CD14-positive monocyte (primary cell): ENCODE measurements at regions not wholly inside any gene's neighbourhood (a gene's known extent, or its start where the extent isn't known, plus 50 kb on each side); places are given as distances from the start of the nearest gene placed in this dataset.

Experiments
- DNase-seq, 3 donors: peaks; one replicate each; pipeline ENCODE4 v3.0.0-alpha.2; 2011 to 2022
- H2AFZ ChIP-seq: 2 replicates; pipeline ENCODE4 v1.6.0; 2012; ENCODE audit warnings: mild to moderate bottlenecking, low read depth, low read length, inconsistent platforms; ENCODE audit not compliant: insufficient read depth, poor library complexity, severe bottlenecking
- H3K27ac ChIP-seq, 2 donors: 1 replicate in 1 of 2; 2 replicates in 1 of 2; pipeline ENCODE4 v1.5.1; 2012 to 2013; ENCODE audit warnings: low read length in 2 of 2, control low read depth in 1 of 2, inconsistent platforms in 1 of 2, low read depth in 1 of 2, mild to moderate bottlenecking in 1 of 2
- H3K27me3 ChIP-seq, 2 donors: one replicate each; pipeline versions ENCODE4 v1.6.0 to v1.6.1; 2011 to 2013; ENCODE audit warnings: low read length in 2 of 2; ENCODE audit not compliant: control insufficient read depth in 2 of 2, insufficient read depth in 2 of 2
- H3K36me3 ChIP-seq, 2 donors: replicated peaks in 1 of 2; 1 replicate in 1 of 2; 2 replicates in 1 of 2; pipeline versions ENCODE4 v1.5.1 to v1.6.1; 2012 to 2013; ENCODE audit warnings: low read length in 2 of 2, control low read depth in 1 of 2, inconsistent platforms in 1 of 2, mild to moderate bottlenecking in 1 of 2; ENCODE audit not compliant: insufficient read depth in 2 of 2, control insufficient read depth in 1 of 2
- H3K4me1 ChIP-seq, 2 donors: 1 replicate in 1 of 2; 2 replicates in 1 of 2; pipeline versions ENCODE4 v1.5.1 to v1.6.1; 2012 to 2013; ENCODE audit warnings: low read length in 2 of 2, control low read depth in 1 of 2, inconsistent platforms in 1 of 2, mild to moderate bottlenecking in 1 of 2, moderate library complexity in 1 of 2; ENCODE audit not compliant: insufficient read depth in 2 of 2, control insufficient read depth in 1 of 2
- H3K4me2 ChIP-seq: replicated peaks from 2 replicates; pipeline ENCODE3; 2012; ENCODE audit warnings: low read length, moderate library complexity, mild to moderate bottlenecking; ENCODE audit not compliant: poor library complexity, severe bottlenecking; ENCODE audit errors: extremely low read depth
- H3K4me3 ChIP-seq, 3 experiments: fragments of 200-600 bp in 1 of 3; sonication (generic) in 1 of 3; replicated peaks in 1 of 3; 1 replicate in 2 of 3; 2 replicates in 1 of 3; pipeline ENCODE4 v1.5.1; 2011 to 2013; ENCODE audit warnings: low read length in 3 of 3, mild to moderate bottlenecking in 3 of 3, control low read depth in 2 of 3, low read depth in 2 of 3, inconsistent platforms in 1 of 3, moderate library complexity in 1 of 3
- H3K79me2 ChIP-seq: 2 replicates; pipeline ENCODE4 v1.6.0; 2012; ENCODE audit warnings: mild to moderate bottlenecking, control low read depth, inconsistent platforms, low read length, moderate library complexity; ENCODE audit not compliant: insufficient read depth
- H3K9ac ChIP-seq: 2 replicates; pipeline ENCODE4 v1.6.0; 2017; ENCODE audit warnings: low read length, mild to moderate bottlenecking; ENCODE audit not compliant: insufficient read depth, poor library complexity, severe bottlenecking
- H3K9me3 ChIP-seq, 2 donors: replicated peaks in 1 of 2; 1 replicate in 1 of 2; 2 replicates in 1 of 2; pipeline versions ENCODE4 v1.5.1 to v1.6.1; 2012 to 2013; ENCODE audit warnings: low read length in 2 of 2, control low read depth in 1 of 2; ENCODE audit not compliant: control insufficient read depth in 1 of 2, insufficient read depth in 1 of 2
- H4K20me1 ChIP-seq: 2 replicates; pipeline ENCODE4 v1.6.0; 2012; ENCODE audit warnings: mild to moderate bottlenecking, low read length, control low read depth, moderate library complexity; ENCODE audit not compliant: insufficient read depth
- H3K27ac Mint-ChIP-seq, 7 donors: one replicate each; pipeline ENCODE4 v1.8.0; 2020; ENCODE audit warnings: mild to moderate bottlenecking in 7 of 7, mixed read lengths in 7 of 7, moderate library complexity in 6 of 7, inconsistent platforms in 2 of 7
- H3K27me3 Mint-ChIP-seq, 3 donors: one replicate each; pipeline ENCODE4 v1.8.0; 2021 to 2022; ENCODE audit warnings: low read depth in 3 of 3, mild to moderate bottlenecking in 3 of 3, mixed read lengths in 3 of 3, moderate library complexity in 3 of 3, inconsistent platforms in 1 of 3
- H3K36me3 Mint-ChIP-seq, 2 donors: one replicate each; pipeline ENCODE4 v1.8.0; 2020; ENCODE audit warnings: mixed read lengths in 2 of 2, inconsistent platforms in 1 of 2, mild to moderate bottlenecking in 1 of 2
- H3K4me1 Mint-ChIP-seq: one replicate; pipeline ENCODE4 v1.8.0; 2020; ENCODE audit warnings: mild to moderate bottlenecking, mixed read lengths
- H3K4me3 Mint-ChIP-seq, 2 donors: one replicate each; pipeline ENCODE4 v1.8.0; 2020; ENCODE audit warnings: mild to moderate bottlenecking in 2 of 2, mixed read lengths in 2 of 2, moderate library complexity in 1 of 2
- H3K9me3 Mint-ChIP-seq, 7 donors: one replicate each; pipeline ENCODE4 v1.8.0; 2020 to 2022; ENCODE audit warnings: mixed read lengths in 7 of 7, mild to moderate bottlenecking in 6 of 7, moderate library complexity in 6 of 7, inconsistent platforms in 2 of 7
- WGBS: methylation state at CpG from one replicate; pipeline ENCODE4 v1.1.5; 2013; ENCODE audit warnings: missing lambda C conversion rate; ENCODE audit not compliant: insufficient coverage; 5-methylcytosine and 5-hydroxymethylcytosine counted together
- intact Hi-C, 2 donors: fragments of 100-400 bp; cut with micrococcal nuclease; formaldehyde crosslinking; loops; one replicate each; pipeline versions ENCODE4 v1.15.0 to v1.15.1; 2023
- TF ChIP-seq, protein P1 (sequence below): fragments of 200-600 bp; IDR thresholded peaks from one replicate; pipeline ENCODE4 v1.8.0; 2022; ENCODE audit warnings: antibody characterized with exemption, mild to moderate bottlenecking

GRCh38 chr3:159879146-159879545, 109.5 kb upstream of the IL12A start:
- TF ChIP-seq, protein P1, sequence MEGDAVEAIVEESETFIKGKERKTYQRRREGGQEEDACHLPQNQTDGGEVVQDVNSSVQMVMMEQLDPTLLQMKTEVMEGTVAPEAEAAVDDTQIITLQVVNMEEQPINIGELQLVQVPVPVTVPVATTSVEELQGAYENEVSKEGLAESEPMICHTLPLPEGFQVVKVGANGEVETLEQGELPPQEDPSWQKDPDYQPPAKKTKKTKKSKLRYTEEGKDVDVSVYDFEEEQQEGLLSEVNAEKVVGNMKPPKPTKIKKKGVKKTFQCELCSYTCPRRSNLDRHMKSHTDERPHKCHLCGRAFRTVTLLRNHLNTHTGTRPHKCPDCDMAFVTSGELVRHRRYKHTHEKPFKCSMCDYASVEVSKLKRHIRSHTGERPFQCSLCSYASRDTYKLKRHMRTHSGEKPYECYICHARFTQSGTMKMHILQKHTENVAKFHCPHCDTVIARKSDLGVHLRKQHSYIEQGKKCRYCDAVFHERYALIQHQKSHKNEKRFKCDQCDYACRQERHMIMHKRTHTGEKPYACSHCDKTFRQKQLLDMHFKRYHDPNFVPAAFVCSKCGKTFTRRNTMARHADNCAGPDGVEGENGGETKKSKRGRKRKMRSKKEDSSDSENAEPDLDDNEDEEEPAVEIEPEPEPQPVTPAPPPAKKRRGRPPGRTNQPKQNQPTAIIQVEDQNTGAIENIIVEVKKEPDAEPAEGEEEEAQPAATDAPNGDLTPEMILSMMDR, result no peak
- no peak overlapping the region for H2AFZ ChIP-seq
- peaks cover 0 to 1% (median 1%) of the 10 kb centered on the region in 3 donors for H3K27me3 Mint-ChIP-seq
- no peaks in the 10 kb centered on the region for H3K9me3 Mint-ChIP-seq
- no CpG with 5 or more reads among the region's 2 CpGs for WGBS
- no peaks in the 10 kb centered on the region for H3K36me3 Mint-ChIP-seq
- peaks cover 5 to 6% of the 10 kb centered on the region in 2 donors for H3K4me1 ChIP-seq
- no peak overlapping the region for H3K27ac ChIP-seq
- H3K27ac Mint-ChIP-seq, result peak overlapping the region in 3 of 7 donors; percentile 7 to 79 (median 36)
- H3K4me2 ChIP-seq, result peak overlapping the region; percentile 20
- intact Hi-C loops, result no loop called here
- H3K4me1 Mint-ChIP-seq, result peaks cover 34% of the 10 kb centered on the region
- H3K4me3 Mint-ChIP-seq, result peak overlapping the region in 1 of 2 donors; percentile 63
- no peaks in the 10 kb centered on the region for H3K27me3 ChIP-seq
- peak in 1 of 3 donors; percentile 21 for DNase-seq
- no peaks in the 10 kb centered on the region for H3K9me3 ChIP-seq
- H3K4me3 ChIP-seq, result no peak overlapping the region
- H3K9ac ChIP-seq, result no peak overlapping the region
- no peaks in the 10 kb centered on the region for H3K36me3 ChIP-seq
- H4K20me1 ChIP-seq, result no peaks in the 10 kb centered on the region
- H3K79me2 ChIP-seq, result no peaks in the 10 kb centered on the region

DNA sequence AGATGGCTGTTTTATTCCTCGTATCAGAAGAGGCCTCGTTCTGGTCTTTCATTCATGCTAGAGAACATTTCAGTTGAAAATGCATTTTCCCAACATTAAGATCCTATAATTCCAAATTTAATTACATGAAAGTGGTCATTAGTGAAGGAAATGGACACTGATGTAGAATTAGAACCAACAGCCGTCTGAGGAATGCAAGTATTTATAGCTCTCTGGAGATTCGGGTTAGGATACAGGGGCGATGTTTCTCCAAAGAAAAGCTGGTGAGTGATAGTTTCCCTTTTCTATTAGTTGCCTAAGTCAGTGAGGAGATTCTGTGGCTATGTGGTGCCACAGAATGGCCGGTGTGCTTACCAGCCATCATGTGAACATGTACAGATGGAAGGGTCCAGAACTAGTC, 109.0 kb upstream of the IL12A start:
- no peaks in the 10 kb centered on the region for H3K9me3 Mint-ChIP-seq
- 24% methylated on average over 4 of the region's 6 CpGs for WGBS
- peaks cover 32% of the 10 kb centered on the region for H3K4me1 Mint-ChIP-seq
- peak overlapping the region in 1 of 7 donors; percentile 11 for H3K27ac Mint-ChIP-seq
- H3K27me3 ChIP-seq, result no peaks in the 10 kb centered on the region
- H3K9ac ChIP-seq, result no peak overlapping the region
- TF ChIP-seq, protein P1, result no peak
- no peak overlapping the region for H3K4me3 Mint-ChIP-seq
- H3K36me3 ChIP-seq, result no peaks in the 10 kb centered on the region
- DNase-seq, result no peak
- H3K4me2 ChIP-seq, result peak overlapping the region; percentile 20
- H3K27ac ChIP-seq, result no peak overlapping the region
- peaks cover 0 to 1% (median 1%) of the 10 kb centered on the region in 3 donors for H3K27me3 Mint-ChIP-seq
- H4K20me1 ChIP-seq, result no peaks in the 10 kb centered on the region
- H3K4me1 ChIP-seq, result peaks cover 5 to 6% of the 10 kb centered on the region in 2 donors
- no peaks in the 10 kb centered on the region for H3K36me3 Mint-ChIP-seq
- no peak overlapping the region for H3K4me3 ChIP-seq
- no peaks in the 10 kb centered on the region for H3K9me3 ChIP-seq
- intact Hi-C loops, result no loop called here
- H2AFZ ChIP-seq, result no peak overlapping the region
- H3K79me2 ChIP-seq, result no peaks in the 10 kb centered on the region
